SK-N-SH (cell line): ENCODE measurements at regions not wholly inside any gene's neighbourhood (a gene's known extent, or its start where the extent isn't known, plus 50 kb on each side); places are given as distances from the start of the nearest gene placed in this dataset.

Source experiments
- CTCF ChIA-PET: fragments of 300-600, 350-600 bp; formaldehyde crosslinking; extraction: SDS; loops from one replicate; lab custom pipeline; 2021; lab: Yijun Ruan, JAX
- POLR2A ChIA-PET: fragments of 350-600 bp; sonication (Branson Sonifier 250); formaldehyde crosslinking; extraction: SDS; loops from one replicate; lab custom pipeline; 2020; ENCODE audit warnings: antibody characterized with exemption, inconsistent platforms; lab: Yijun Ruan, JAX
- DNase-seq: peaks from one replicate; pipeline ENCODE4 v3.0.0; 2012
- H2AFZ ChIP-seq: fragments of 200-600 bp; sonication (generic); 2 replicates; pipeline ENCODE4 v1.8.1; 2016; ENCODE audit warnings: antibody characterized with exemption, mild to moderate bottlenecking, low read depth
- H3F3A ChIP-seq: fragments of 200-600 bp; sonication (generic); replicated peaks from 2 replicates; pipeline ENCODE3; 2016; ENCODE audit warnings: antibody characterized with exemption, mild to moderate bottlenecking; ENCODE audit not compliant: insufficient read depth
- H3K27ac ChIP-seq, 2 experiments: fragments of 200-500 bp in 1 of 2; fragments of 200-600 bp in 1 of 2; sonication (Bioruptor generic) in 1 of 2; sonication (generic), shearing (Covaris generic) in 1 of 2; 2 replicates each; pipeline versions ENCODE4 v1.5.1 to v1.6.1; 2014 to 2016; ENCODE audit warnings: low read depth in 2 of 2, inconsistent platforms in 1 of 2, low read length in 1 of 2, mild to moderate bottlenecking in 1 of 2, mixed read lengths in 1 of 2
- H3K27me3 ChIP-seq: fragments of 200-600 bp; sonication (generic), shearing (Covaris generic); 2 replicates; pipeline ENCODE4 v1.6.1; 2016; ENCODE audit warnings: mixed run types; ENCODE audit not compliant: insufficient read depth
- H3K36me3 ChIP-seq, 2 experiments: fragments of 200-500 bp in 1 of 2; fragments of 200-600 bp in 1 of 2; sonication (Bioruptor generic) in 1 of 2; sonication (generic) in 1 of 2; replicated peaks in 1 of 2; 2 replicates each; pipeline versions ENCODE3 to v1.5.1; 2014 to 2016; ENCODE audit warnings: low read length in 1 of 2, mild to moderate bottlenecking in 1 of 2; ENCODE audit not compliant: insufficient read depth in 2 of 2, control insufficient read depth in 1 of 2
- H3K4me1 ChIP-seq, 2 experiments: fragments of 200-500 bp in 1 of 2; fragments of 200-600 bp in 1 of 2; sonication (Bioruptor generic) in 1 of 2; sonication (generic), shearing (Covaris generic) in 1 of 2; 2 replicates each; pipeline versions ENCODE4 v1.5.1 to v1.6.1; 2014 to 2016; ENCODE audit warnings: low read depth in 1 of 2, low read length in 1 of 2, mixed run types in 1 of 2; ENCODE audit not compliant: insufficient read depth in 2 of 2, control insufficient read depth in 1 of 2
- H3K4me2 ChIP-seq: fragments of 200-600 bp; sonication (generic), shearing (Covaris generic); 2 replicates; pipeline ENCODE4 v1.6.1; 2017; ENCODE audit warnings: mixed run types
- H3K4me3 ChIP-seq, 2 experiments: fragments of 200-500 bp in 1 of 2; fragments of 200-600 bp in 1 of 2; sonication (Bioruptor generic) in 1 of 2; sonication (generic), shearing (Covaris generic) in 1 of 2; 2 replicates each; pipeline versions ENCODE4 v1.5.1 to v1.8.1; 2014 to 2016; ENCODE audit warnings: low read depth in 2 of 2, inconsistent platforms in 1 of 2, low read length in 1 of 2, mild to moderate bottlenecking in 1 of 2, mixed read lengths in 1 of 2, moderate library complexity in 1 of 2
- H3K79me2 ChIP-seq: fragments of 200-600 bp; sonication (generic); 2 replicates; pipeline ENCODE4 v1.8.1; 2017; ENCODE audit warnings: mild to moderate bottlenecking; ENCODE audit not compliant: insufficient read depth
- H3K9ac ChIP-seq: fragments of 200-600 bp; sonication (generic); 2 replicates; pipeline ENCODE4 v1.6.1; 2017; ENCODE audit warnings: mixed run types
- H3K9me2 ChIP-seq: fragments of 200-600 bp; sonication (generic); 2 replicates; pipeline ENCODE4 v1.6.1; 2017; ENCODE audit warnings: mixed run types
- H3K9me3 ChIP-seq: fragments of 200-600 bp; sonication (generic); 2 replicates; pipeline ENCODE4 v1.6.1; 2017; ENCODE audit warnings: mixed run types, mild to moderate bottlenecking, moderate library complexity
- H4K20me1 ChIP-seq: fragments of 200-600 bp; sonication (generic); 2 replicates; pipeline ENCODE4 v1.6.1; 2017; ENCODE audit warnings: mild to moderate bottlenecking, mixed run types; ENCODE audit not compliant: insufficient read depth
- EP300 ChIP-seq, 2 experiments: IDR thresholded peaks; 2 replicates each; pipeline versions ENCODE4 v1.4.0 to v1.6.1; 2012; ENCODE audit warnings: borderline replicate concordance in 1 of 2, low read depth in 1 of 2, low read length in 1 of 2
- FOSL2 ChIP-seq: IDR thresholded peaks from 2 replicates; pipeline ENCODE4 v1.4.0; 2012; ENCODE audit warnings: low read depth, mild to moderate bottlenecking, moderate library complexity, borderline replicate concordance
- FOXJ3 ChIP-seq: sonication (generic); formaldehyde crosslinking; IDR thresholded peaks from 2 replicates; pipeline ENCODE4 v1.5.1; 2020; ENCODE audit warnings: mild to moderate bottlenecking, missing genetic modification reagents
- GABPA ChIP-seq: IDR thresholded peaks from 2 replicates; pipeline ENCODE4 v1.4.0; 2012; ENCODE audit warnings: low read depth, mild to moderate bottlenecking
- MXI1 ChIP-seq: IDR thresholded peaks from 2 replicates; pipeline ENCODE4 v1.6.1; 2012; ENCODE audit warnings: mild to moderate bottlenecking, low read depth, low read length, improper control_type of control experiment
- NFIC ChIP-seq: IDR thresholded peaks from 2 replicates; pipeline ENCODE4 v1.4.0; 2012; ENCODE audit warnings: borderline replicate concordance
- POLR2AphosphoS5 ChIP-seq: IDR thresholded peaks from 2 replicates; pipeline ENCODE4 v1.6.1; 2012; ENCODE audit warnings: low read depth, low read length
- RAD21 ChIP-seq: IDR thresholded peaks from 2 replicates; pipeline ENCODE4 v1.6.1; 2012; ENCODE audit warnings: mild to moderate bottlenecking, low read length
- SIN3A ChIP-seq: IDR thresholded peaks from 2 replicates; pipeline ENCODE4 v1.6.1; 2012; ENCODE audit warnings: low read depth, mild to moderate bottlenecking, low read length, moderate library complexity, borderline replicate concordance
- USF2 ChIP-seq: fragments of 150-350 bp; IDR thresholded peaks from 2 replicates; pipeline ENCODE4 v1.6.1; 2017; ENCODE audit warnings: antibody characterized with exemption, low read length, low read depth, borderline replicate concordance
- WGBS: methylation state at CpG from one replicate; pipeline ENCODE4 v1.1.6; 2017; ENCODE audit warnings: low lambda C conversion rate; 5-methylcytosine and 5-hydroxymethylcytosine counted together
- TF ChIP-seq, protein P1 (sequence below): IDR thresholded peaks from 2 replicates; pipeline ENCODE4 v1.6.1; 2012; ENCODE audit warnings: mild to moderate bottlenecking, low read depth, low read length, moderate library complexity
- TF ChIP-seq, protein P2 (sequence below): IDR thresholded peaks from 2 replicates; pipeline ENCODE4; 2012
- TF ChIP-seq, protein P3 (sequence below): IDR thresholded peaks from 2 replicates; pipeline ENCODE4 v1.4.0; 2012; ENCODE audit warnings: low read depth

- TF ChIP-seq, protein P1, sequence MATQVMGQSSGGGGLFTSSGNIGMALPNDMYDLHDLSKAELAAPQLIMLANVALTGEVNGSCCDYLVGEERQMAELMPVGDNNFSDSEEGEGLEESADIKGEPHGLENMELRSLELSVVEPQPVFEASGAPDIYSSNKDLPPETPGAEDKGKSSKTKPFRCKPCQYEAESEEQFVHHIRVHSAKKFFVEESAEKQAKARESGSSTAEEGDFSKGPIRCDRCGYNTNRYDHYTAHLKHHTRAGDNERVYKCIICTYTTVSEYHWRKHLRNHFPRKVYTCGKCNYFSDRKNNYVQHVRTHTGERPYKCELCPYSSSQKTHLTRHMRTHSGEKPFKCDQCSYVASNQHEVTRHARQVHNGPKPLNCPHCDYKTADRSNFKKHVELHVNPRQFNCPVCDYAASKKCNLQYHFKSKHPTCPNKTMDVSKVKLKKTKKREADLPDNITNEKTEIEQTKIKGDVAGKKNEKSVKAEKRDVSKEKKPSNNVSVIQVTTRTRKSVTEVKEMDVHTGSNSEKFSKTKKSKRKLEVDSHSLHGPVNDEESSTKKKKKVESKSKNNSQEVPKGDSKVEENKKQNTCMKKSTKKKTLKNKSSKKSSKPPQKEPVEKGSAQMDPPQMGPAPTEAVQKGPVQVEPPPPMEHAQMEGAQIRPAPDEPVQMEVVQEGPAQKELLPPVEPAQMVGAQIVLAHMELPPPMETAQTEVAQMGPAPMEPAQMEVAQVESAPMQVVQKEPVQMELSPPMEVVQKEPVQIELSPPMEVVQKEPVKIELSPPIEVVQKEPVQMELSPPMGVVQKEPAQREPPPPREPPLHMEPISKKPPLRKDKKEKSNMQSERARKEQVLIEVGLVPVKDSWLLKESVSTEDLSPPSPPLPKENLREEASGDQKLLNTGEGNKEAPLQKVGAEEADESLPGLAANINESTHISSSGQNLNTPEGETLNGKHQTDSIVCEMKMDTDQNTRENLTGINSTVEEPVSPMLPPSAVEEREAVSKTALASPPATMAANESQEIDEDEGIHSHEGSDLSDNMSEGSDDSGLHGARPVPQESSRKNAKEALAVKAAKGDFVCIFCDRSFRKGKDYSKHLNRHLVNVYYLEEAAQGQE: no peak
- TF ChIP-seq, all 33 proteins: peak for 0
These were observed 337.6 kb downstream of the EFHB start (continued) for GRCh38 chr3:19596408-19596807.

DNA sequence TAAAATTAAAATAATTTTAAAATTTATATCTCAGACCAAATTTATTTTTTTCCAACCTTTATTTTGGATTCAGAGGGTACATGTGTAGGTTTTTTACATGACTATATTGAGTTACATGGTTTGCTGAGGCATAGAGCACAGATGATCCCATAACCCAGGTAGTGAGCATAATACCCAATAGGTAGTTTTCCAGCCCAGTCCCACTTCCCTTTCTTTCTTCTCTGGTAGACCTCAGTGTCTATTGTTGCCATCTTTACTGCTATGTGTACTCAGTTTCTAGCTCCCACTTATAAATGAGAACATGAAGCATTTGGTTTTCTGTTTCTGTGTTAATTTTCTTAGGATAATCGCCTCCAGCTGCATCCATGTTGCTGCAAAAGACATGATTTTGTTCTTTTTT, 338.1 kb downstream of the EFHB start:
- Histone ChIP-seq H2AFZ (no peak overlapping the region), H3K9me3 (no peaks in the 10 kb centered on the region), H3K36me3 (no peaks in the 10 kb centered on the region), H3K4me1 (no peaks in the 10 kb centered on the region), H3K9me2 (no peaks in the 10 kb centered on the region), H3K79me2 (no peaks in the 10 kb centered on the region), H4K20me1 (no peaks in the 10 kb centered on the region), H3K27me3 (no peaks in the 10 kb centered on the region), H3K27ac (no peak overlapping the region), H3K4me3 (no peak overlapping the region), H3K9ac (no peak overlapping the region), H3F3A (no peaks in the 10 kb centered on the region), H3K4me2 (no peak overlapping the region)
- TF ChIP-seq, protein P2, sequence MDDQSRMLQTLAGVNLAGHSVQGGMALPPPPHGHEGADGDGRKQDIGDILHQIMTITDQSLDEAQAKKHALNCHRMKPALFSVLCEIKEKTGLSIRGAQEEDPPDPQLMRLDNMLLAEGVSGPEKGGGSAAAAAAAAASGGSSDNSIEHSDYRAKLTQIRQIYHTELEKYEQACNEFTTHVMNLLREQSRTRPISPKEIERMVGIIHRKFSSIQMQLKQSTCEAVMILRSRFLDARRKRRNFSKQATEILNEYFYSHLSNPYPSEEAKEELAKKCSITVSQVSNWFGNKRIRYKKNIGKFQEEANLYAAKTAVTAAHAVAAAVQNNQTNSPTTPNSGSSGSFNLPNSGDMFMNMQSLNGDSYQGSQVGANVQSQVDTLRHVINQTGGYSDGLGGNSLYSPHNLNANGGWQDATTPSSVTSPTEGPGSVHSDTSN: no peak
- no peak for TF ChIP-seq EP300 (IDR thresholded peaks at IDR 0.05; ENCODE audit: borderline replicate concordance in 1 of 2, low read depth in 1 of 2, low read length in 1 of 2)
- TF ChIP-seq GABPA: no peak
- no peak for TF ChIP-seq POLR2AphosphoS5
- TF ChIP-seq USF2: no peak
- TF ChIP-seq, protein P3, sequence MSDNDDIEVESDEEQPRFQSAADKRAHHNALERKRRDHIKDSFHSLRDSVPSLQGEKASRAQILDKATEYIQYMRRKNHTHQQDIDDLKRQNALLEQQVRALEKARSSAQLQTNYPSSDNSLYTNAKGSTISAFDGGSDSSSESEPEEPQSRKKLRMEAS: no peak
- TF ChIP-seq FOSL2: no peak
- no peak for TF ChIP-seq MXI1
- no peak for TF ChIP-seq SIN3A
- TF ChIP-seq NFIC: no peak
- TF ChIP-seq RAD21: no peak
- no peak for TF ChIP-seq FOXJ3 (CRISPR knock-in tag)
- ChIA-PET CTCF (no interaction called here), POLR2A (no interaction called here)
- 3% methylated on average over 1 of the region's 1 CpG for WGBS
- no peak for DNase-seq
